Loucy (cell line): ENCODE measurements at regions not wholly inside any gene's neighbourhood (a gene's known extent, or its start where the extent isn't known, plus 50 kb on each side); places are given as distances from the start of the nearest gene placed in this dataset.

Experiments used
- H2AFZ ChIP-seq: fragments of 200-600 bp; sonication (generic); 2 replicates; pipeline ENCODE4 v1.6.0; 2016; ENCODE audit warnings: antibody characterized with exemption, mild to moderate bottlenecking, low read length, moderate library complexity
- H3F3A ChIP-seq: fragments of 200-600 bp; 2 replicates; pipeline ENCODE4 v1.6.0; 2016; ENCODE audit warnings: antibody characterized with exemption, low read depth, mild to moderate bottlenecking
- H3K27me3 ChIP-seq: fragments of 200-600 bp; sonication (generic); 2 replicates; pipeline ENCODE4 v1.6.1; 2014; ENCODE audit warnings: low read length, mild to moderate bottlenecking; ENCODE audit not compliant: insufficient read depth, poor library complexity, severe bottlenecking
- H3K36me3 ChIP-seq: fragments of 200-600 bp; sonication (generic); 2 replicates; pipeline ENCODE4 v1.6.1; 2016; ENCODE audit warnings: low read length; ENCODE audit not compliant: insufficient read depth
- H3K4me1 ChIP-seq: fragments of 200-600 bp; sonication (generic); 2 replicates; pipeline ENCODE4 v1.5.1; 2014; ENCODE audit warnings: low read length, mild to moderate bottlenecking; ENCODE audit not compliant: insufficient read depth, poor library complexity, severe bottlenecking
- H3K4me2 ChIP-seq: fragments of 200-600 bp; sonication (generic); 2 replicates; pipeline ENCODE4 v1.6.0; 2014; ENCODE audit warnings: antibody characterized with exemption, low read length, low read depth, mild to moderate bottlenecking; ENCODE audit not compliant: poor library complexity, severe bottlenecking
- H3K4me3 ChIP-seq: fragments of 200-600 bp; sonication (generic); 2 replicates; pipeline ENCODE4 v1.5.1; 2014; ENCODE audit warnings: low read length, mild to moderate bottlenecking, mixed read lengths; ENCODE audit not compliant: poor library complexity, severe bottlenecking
- H3K79me2 ChIP-seq: fragments of 200-600 bp; sonication (generic); 2 replicates; pipeline ENCODE4 v1.6.1; 2014; ENCODE audit warnings: low read length; ENCODE audit not compliant: insufficient read depth
- H3K9ac ChIP-seq: fragments of 200-600 bp; sonication (generic); 2 replicates; pipeline ENCODE4 v1.6.0; 2014; ENCODE audit warnings: mild to moderate bottlenecking, low read depth, low read length, moderate library complexity; ENCODE audit not compliant: poor library complexity, severe bottlenecking
- H3K9me2 ChIP-seq: fragments of 200-600 bp; sonication (generic); replicated peaks from 2 replicates; pipeline ENCODE4 v1.6.1; 2016; ENCODE audit warnings: low read depth, low read length, mixed read lengths
- H3K9me3 ChIP-seq: fragments of 200-600 bp; sonication (generic); 2 replicates; pipeline ENCODE4 v1.6.1; 2014; ENCODE audit warnings: mild to moderate bottlenecking, antibody characterized with exemption, low read length, low read depth; ENCODE audit not compliant: insufficient read depth
- H4K20me1 ChIP-seq: fragments of 200-600 bp; sonication (generic); 2 replicates; pipeline ENCODE4 v1.6.0; 2014; ENCODE audit warnings: antibody characterized with exemption, low read length, mild to moderate bottlenecking; ENCODE audit not compliant: insufficient read depth, poor library complexity, severe bottlenecking
- CTCF ChIP-seq: fragments of 200-600 bp; sonication (generic); conservative IDR thresholded peaks from 2 replicates; pipeline ENCODE4 v1.5.1; 2014; ENCODE audit warnings: mild to moderate bottlenecking, antibody characterized with exemption, low read length
- EZH2phosphoT487 ChIP-seq: fragments of 200-600 bp; IDR thresholded peaks from 2 replicates; pipeline ENCODE4 v1.6.1; 2018; ENCODE audit warnings: antibody characterized with exemption, mild to moderate bottlenecking, moderate library complexity, borderline replicate concordance

GRCh38 chr7:109295158-109295557, 725.5 kb downstream of the DNAJB9 start:
- no peaks in the 10 kb centered on the region for H3K4me1 ChIP-seq
- TF ChIP-seq CTCF: no peak
- no peak for TF ChIP-seq EZH2phosphoT487
- no peaks in the 10 kb centered on the region for H3K9me3 ChIP-seq

GRCh38 chr7:109308816-109309215, 739.1 kb downstream of the DNAJB9 start:
- Histone ChIP-seq H3K4me1 (no peaks in the 10 kb centered on the region), H3K9me3 (no peaks in the 10 kb centered on the region)
- TF ChIP-seq CTCF (no peak), EZH2phosphoT487 (no peak)

More at GRCh38 chr7:109295158-109295557, 725.5 kb downstream of the DNAJB9 start:
- Histone ChIP-seq H3K79me2 (no peaks in the 10 kb centered on the region), H3K9me2 (no peaks in the 10 kb centered on the region), H2AFZ (no peak overlapping the region), H3K4me2 (no peak overlapping the region), H3K36me3 (no peaks in the 10 kb centered on the region), H3K4me3 (no peak overlapping the region), H3K9ac (no peak overlapping the region), H3F3A (no peaks in the 10 kb centered on the region), H4K20me1 (no peaks in the 10 kb centered on the region), H3K27me3 (no peaks in the 10 kb centered on the region)

GRCh38 chr7:109309790-109310189, 740.1 kb downstream of the DNAJB9 start:
- H3K4me1 ChIP-seq: no peaks in the 10 kb centered on the region
- H3K9me2 ChIP-seq: no peaks in the 10 kb centered on the region
- no peak overlapping the region for H3K9ac ChIP-seq
- no peaks in the 10 kb centered on the region for H4K20me1 ChIP-seq
- H3K27me3 ChIP-seq: no peaks in the 10 kb centered on the region
- H3K4me3 ChIP-seq: no peak overlapping the region
- TF ChIP-seq EZH2phosphoT487 (no peak), CTCF (no peak)
- no peaks in the 10 kb centered on the region for H3K9me3 ChIP-seq
- no peaks in the 10 kb centered on the region for H3F3A ChIP-seq
- no peak overlapping the region for H3K4me2 ChIP-seq
- no peaks in the 10 kb centered on the region for H3K79me2 ChIP-seq
- H3K36me3 ChIP-seq: no peaks in the 10 kb centered on the region
- H2AFZ ChIP-seq: no peak overlapping the region

More at GRCh38 chr7:109308816-109309215, 739.1 kb downstream of the DNAJB9 start:
- no peaks in the 10 kb centered on the region for H3K36me3 ChIP-seq
- no peaks in the 10 kb centered on the region for H4K20me1 ChIP-seq
- no peak overlapping the region for H3K4me3 ChIP-seq
- no peaks in the 10 kb centered on the region for H3F3A ChIP-seq
- no peaks in the 10 kb centered on the region for H3K79me2 ChIP-seq
- no peak overlapping the region for H3K4me2 ChIP-seq
- no peaks in the 10 kb centered on the region for H3K9me2 ChIP-seq
- no peaks in the 10 kb centered on the region for H3K27me3 ChIP-seq
- no peak overlapping the region for H2AFZ ChIP-seq
- no peak overlapping the region for H3K9ac ChIP-seq
